ENCODE measurements at regions not wholly inside any gene's neighbourhood (a gene's known extent, or its start where the extent isn't known, plus 50 kb on each side); places are given as distances from the start of the nearest gene placed in this dataset.

DNA sequence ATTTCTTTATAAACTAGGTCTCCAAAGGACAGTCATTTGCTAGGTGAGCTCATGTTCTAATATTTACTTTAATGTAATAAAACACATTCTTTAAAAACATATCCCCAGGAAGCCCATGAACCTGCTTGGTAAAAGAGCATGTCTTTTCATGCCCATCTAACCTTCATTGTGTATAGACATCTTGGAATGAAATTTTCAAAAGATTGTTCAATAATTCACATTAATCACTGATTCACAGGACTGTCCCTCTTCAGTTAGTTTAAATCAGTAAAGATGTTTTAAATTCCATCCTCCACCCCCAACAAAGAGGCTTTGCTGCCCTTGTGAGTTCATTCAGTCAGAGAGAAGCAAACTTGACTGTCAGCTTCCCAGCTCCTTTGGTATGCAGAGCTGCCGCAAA, 633.4 kb upstream of the CELF4 start:
- Histone ChIP-seq H2AFZ (ENCODE audit: low read length) (no peak overlapping the region), H3K23ac (ENCODE audit: insufficient read length) (no peak overlapping the region), H4K91ac (replicated peaks; ENCODE audit: insufficient read length, low read length) (no peak overlapping the region), H4K8ac (ENCODE audit: extremely low read depth, insufficient read depth, low read length) (no peak overlapping the region), H2BK5ac (ENCODE audit: low read depth, low read length) (no peak overlapping the region), H4K20me1 (replicated peaks in 1 of 2; ENCODE audit: control insufficient read depth in 1 of 2, insufficient read depth in 2 of 2, low read length in 2 of 2) (no peaks in the 10 kb centered on the region), H3K79me1 (ENCODE audit: low read depth, low read length) (no peaks in the 10 kb centered on the region), H2AK5ac (ENCODE audit: low read depth, low read length) (no peak overlapping the region), H4K5ac (ENCODE audit: insufficient read length, low read depth, low read length) (no peak overlapping the region), H3K56ac (replicated peaks; ENCODE audit: insufficient read length, low read depth, low read length) (no peak overlapping the region), H3K4me2 (ENCODE audit: insufficient read depth in 1 of 2, low read depth in 2 of 2, low read length in 2 of 2) (peak overlapping the region; percentile 19 to 23; a peak in 1 of 4 replicates), H3K4me3 (ENCODE audit: extremely low read depth in 1 of 4, insufficient read depth in 2 of 4, low read depth in 3 of 4, low read length in 4 of 4) (no peak overlapping the region), H3K9me3 (ENCODE audit: insufficient read depth in 2 of 2, low read depth in 1 of 2, low read length in 1 of 2) (no peaks in the 10 kb centered on the region), H3K14ac (ENCODE audit: insufficient read length) (no peak overlapping the region), H3K23me2 (ENCODE audit: low read depth, low read length) (no peaks in the 10 kb centered on the region), H2BK20ac (ENCODE audit: low read length) (no peak overlapping the region), H3K4me1 (replicated peaks in 1 of 4; ENCODE audit: control insufficient read depth in 3 of 4, insufficient read depth in 4 of 4, low read length in 3 of 4) (peaks cover 0 to 11% (median 3%) of the 10 kb centered on the region in 4 experiments; a peak in 2 of 7 replicates), H3K27ac (ENCODE audit: low read depth, low read length) (no peak overlapping the region), H2BK120ac (replicated peaks; ENCODE audit: low read depth, low read length) (no peak overlapping the region), H3K4ac (replicated peaks; ENCODE audit: insufficient read length, low read depth, low read length) (no peak overlapping the region), H3K36me3 (ENCODE audit: control insufficient read depth in 2 of 4, insufficient read depth in 4 of 4, low read length in 3 of 4) (no peaks in the 10 kb centered on the region), H3K9ac (replicated peaks in 1 of 4; ENCODE audit: extremely low read depth in 1 of 4, low read depth in 3 of 4, low read length in 3 of 4) (no peak overlapping the region), H3K18ac (ENCODE audit: extremely low read depth, low read length) (no peak overlapping the region), H3K27me3 (replicated peaks in 1 of 4; ENCODE audit: control insufficient read depth in 3 of 4, extremely low read depth in 1 of 4, insufficient read depth in 3 of 4, low read length in 3 of 4) (no peaks in the 10 kb centered on the region), H2BK12ac (ENCODE audit: low read depth, low read length) (no peak overlapping the region), H3K79me2 (ENCODE audit: control insufficient read depth in 1 of 2, insufficient read depth in 2 of 2, low read length in 2 of 2) (no peaks in the 10 kb centered on the region), H2BK15ac (ENCODE audit: low read length) (no peak overlapping the region)
- ChIA-PET POLR2A (ENCODE audit: partially characterized antibody) (no interaction called here), CTCF (ENCODE audit: partially characterized antibody) (interaction anchor here (1.2 kb wide), 1 partner anchor 30 kb away, joined by 3 read pairs; no protein-coding TSS in a partner anchor)
- DNase-seq (ENCODE audit: low read depth in 1 of 2, low spot score in 2 of 2) (no peak), FAIRE-seq (no peak)
- WGBS, 2 experiments (ENCODE audit: extremely low coverage in 1 of 2, insufficient coverage in 1 of 2, insufficient read length in 1 of 2, insufficient replicate concordance in 2 of 2, low coverage in 1 of 2, low lambda C conversion rate in 2 of 2, missing lambda C conversion rate in 1 of 2): 55% methylated on average over 1 of the region's 1 CpG; no CpG with 5 or more reads in 1 of the 2 experiments
- TF ChIP-seq SP1 (IDR thresholded peaks at IDR 0.05; ENCODE audit: low read depth, low read length) (no peak), CHD1 (IDR thresholded peaks at IDR 0.05; ENCODE audit: low read depth, low read length) (no peak), JUN (IDR thresholded peaks at IDR 0.05; ENCODE audit: low read depth, low read length) (no peak), RBBP5 (IDR thresholded peaks at IDR 0.05; ENCODE audit: borderline replicate concordance, low read depth, low read length) (no peak), HDAC6 (IDR thresholded peaks at IDR 0.05; ENCODE audit: low read depth, low read length) (no peak), CREB1 (IDR thresholded peaks at IDR 0.05) (no peak), TAF7 (optimal IDR thresholded peaks at IDR 0.05; ENCODE audit: borderline replicate concordance, low read depth, low read length) (no peak), ZNF274 (IDR thresholded peaks at IDR 0.05; ENCODE audit: borderline replicate concordance, extremely low read depth, low read length) (no peak), TBP (IDR thresholded peaks at IDR 0.05; ENCODE audit: low read depth, low read length) (no peak), ASH2L (IDR thresholded peaks at IDR 0.05; ENCODE audit: low read length) (no peak)
- TF ChIP-seq, protein P1, sequence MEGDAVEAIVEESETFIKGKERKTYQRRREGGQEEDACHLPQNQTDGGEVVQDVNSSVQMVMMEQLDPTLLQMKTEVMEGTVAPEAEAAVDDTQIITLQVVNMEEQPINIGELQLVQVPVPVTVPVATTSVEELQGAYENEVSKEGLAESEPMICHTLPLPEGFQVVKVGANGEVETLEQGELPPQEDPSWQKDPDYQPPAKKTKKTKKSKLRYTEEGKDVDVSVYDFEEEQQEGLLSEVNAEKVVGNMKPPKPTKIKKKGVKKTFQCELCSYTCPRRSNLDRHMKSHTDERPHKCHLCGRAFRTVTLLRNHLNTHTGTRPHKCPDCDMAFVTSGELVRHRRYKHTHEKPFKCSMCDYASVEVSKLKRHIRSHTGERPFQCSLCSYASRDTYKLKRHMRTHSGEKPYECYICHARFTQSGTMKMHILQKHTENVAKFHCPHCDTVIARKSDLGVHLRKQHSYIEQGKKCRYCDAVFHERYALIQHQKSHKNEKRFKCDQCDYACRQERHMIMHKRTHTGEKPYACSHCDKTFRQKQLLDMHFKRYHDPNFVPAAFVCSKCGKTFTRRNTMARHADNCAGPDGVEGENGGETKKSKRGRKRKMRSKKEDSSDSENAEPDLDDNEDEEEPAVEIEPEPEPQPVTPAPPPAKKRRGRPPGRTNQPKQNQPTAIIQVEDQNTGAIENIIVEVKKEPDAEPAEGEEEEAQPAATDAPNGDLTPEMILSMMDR (IDR thresholded peaks at IDR 0.05; ENCODE audit: control extremely low read depth in 1 of 3, insufficient read depth in 1 of 3, low read depth in 1 of 3, low read length in 3 of 3): no peak

Measured in H1 (cell line).